ENCODE measurements at regions not wholly inside any gene's neighbourhood (a gene's known extent, or its start where the extent isn't known, plus 50 kb on each side); places are given as distances from the start of the nearest gene placed in this dataset.

DNA sequence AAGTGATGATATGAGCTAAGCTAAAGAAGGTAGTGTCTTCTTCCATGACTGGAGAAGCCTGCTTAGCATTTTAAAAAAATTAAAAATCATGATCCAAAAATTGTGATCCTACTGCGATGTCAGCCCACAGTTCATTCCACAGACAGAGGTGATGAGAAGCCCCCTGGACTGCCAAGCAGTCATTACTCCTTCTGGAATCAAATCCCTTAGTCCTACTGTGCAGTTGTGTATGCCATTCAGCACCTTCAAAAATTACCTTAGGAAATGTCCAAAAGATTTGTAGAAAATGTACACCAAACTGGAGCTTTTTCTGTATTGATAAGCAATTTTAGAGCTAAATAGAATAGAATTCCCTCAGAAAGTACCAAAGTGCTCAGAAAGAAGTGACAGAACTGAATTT, 283.5 kb upstream of the NFE2L3 start:
- DNase-seq (ENCODE audit: low spot score in 2 of 2, unreplicated experiment in 2 of 2), result no peak
- no peak overlapping the region for H3K4me3 Mint-ChIP-seq
- no peaks in the 10 kb centered on the region for H3K4me1 Mint-ChIP-seq
- H3K27ac Mint-ChIP-seq, result no peak overlapping the region
- TF ChIP-seq, protein P1, sequence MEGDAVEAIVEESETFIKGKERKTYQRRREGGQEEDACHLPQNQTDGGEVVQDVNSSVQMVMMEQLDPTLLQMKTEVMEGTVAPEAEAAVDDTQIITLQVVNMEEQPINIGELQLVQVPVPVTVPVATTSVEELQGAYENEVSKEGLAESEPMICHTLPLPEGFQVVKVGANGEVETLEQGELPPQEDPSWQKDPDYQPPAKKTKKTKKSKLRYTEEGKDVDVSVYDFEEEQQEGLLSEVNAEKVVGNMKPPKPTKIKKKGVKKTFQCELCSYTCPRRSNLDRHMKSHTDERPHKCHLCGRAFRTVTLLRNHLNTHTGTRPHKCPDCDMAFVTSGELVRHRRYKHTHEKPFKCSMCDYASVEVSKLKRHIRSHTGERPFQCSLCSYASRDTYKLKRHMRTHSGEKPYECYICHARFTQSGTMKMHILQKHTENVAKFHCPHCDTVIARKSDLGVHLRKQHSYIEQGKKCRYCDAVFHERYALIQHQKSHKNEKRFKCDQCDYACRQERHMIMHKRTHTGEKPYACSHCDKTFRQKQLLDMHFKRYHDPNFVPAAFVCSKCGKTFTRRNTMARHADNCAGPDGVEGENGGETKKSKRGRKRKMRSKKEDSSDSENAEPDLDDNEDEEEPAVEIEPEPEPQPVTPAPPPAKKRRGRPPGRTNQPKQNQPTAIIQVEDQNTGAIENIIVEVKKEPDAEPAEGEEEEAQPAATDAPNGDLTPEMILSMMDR (IDR thresholded peaks at IDR 0.05; ENCODE audit: unreplicated experiment), result no peak
- H3K27me3 Mint-ChIP-seq (ENCODE audit: low read depth), result peaks cover 90% of the 10 kb centered on the region
- no peaks in the 10 kb centered on the region for H3K9me3 Mint-ChIP-seq
- H3K36me3 Mint-ChIP-seq, result no peaks in the 10 kb centered on the region

DNA sequence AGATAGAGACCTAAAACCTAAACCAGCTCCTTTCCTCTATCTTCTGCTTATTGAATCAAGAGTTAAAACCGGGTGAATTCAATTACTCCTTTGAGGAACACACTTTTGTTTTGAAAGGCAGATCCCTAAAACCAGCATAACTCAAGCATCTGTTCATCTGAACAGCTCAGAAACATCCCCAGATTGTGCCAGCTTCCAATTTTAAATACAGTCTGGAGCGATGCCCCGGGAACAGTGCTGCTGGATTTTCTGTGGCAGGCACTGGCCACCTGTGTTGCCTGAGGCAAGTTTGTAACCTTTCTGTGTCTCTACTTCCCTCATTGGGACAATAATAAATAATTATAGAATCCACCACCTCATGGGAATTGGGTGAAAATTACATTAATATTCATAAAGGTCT, 281.4 kb upstream of the NFE2L3 start:
- H3K9me3 Mint-ChIP-seq, result no peaks in the 10 kb centered on the region
- no peak overlapping the region for H3K4me3 Mint-ChIP-seq
- TF ChIP-seq, protein P1 (IDR thresholded peaks at IDR 0.05; ENCODE audit: unreplicated experiment), result no peak
- H3K27ac Mint-ChIP-seq, result no peak overlapping the region
- H3K4me1 Mint-ChIP-seq, result no peaks in the 10 kb centered on the region
- peaks cover 93% of the 10 kb centered on the region for H3K27me3 Mint-ChIP-seq (ENCODE audit: low read depth)
- DNase-seq (ENCODE audit: low spot score in 2 of 2, unreplicated experiment in 2 of 2), result no peak
- H3K36me3 Mint-ChIP-seq, result no peaks in the 10 kb centered on the region

DNA sequence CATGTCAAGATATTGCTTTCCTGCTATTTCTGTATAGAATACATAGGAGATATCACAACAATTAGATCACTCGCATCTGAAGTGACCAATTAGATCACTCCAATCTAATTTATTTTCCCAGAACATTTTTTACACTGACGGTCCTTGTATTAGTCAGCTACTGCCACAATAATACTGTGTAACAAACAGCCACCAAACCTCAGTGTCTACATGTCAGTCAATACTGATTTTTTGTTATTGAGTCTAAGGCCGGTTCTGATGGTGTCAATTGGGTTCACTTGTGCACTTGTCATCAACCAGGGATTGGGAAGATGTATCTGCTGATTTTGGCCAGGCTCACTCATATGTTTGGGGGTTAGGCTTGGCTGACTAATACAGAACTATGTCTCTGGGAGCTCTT, 275.9 kb upstream of the NFE2L3 start:
- Mint-ChIP-seq H3K27me3 (ENCODE audit: low read depth) (peaks cover 87% of the 10 kb centered on the region), H3K4me3 (no peak overlapping the region), H3K9me3 (no peaks in the 10 kb centered on the region), H3K36me3 (no peaks in the 10 kb centered on the region), H3K4me1 (peaks cover 5% of the 10 kb centered on the region), H3K27ac (no peak overlapping the region)
- TF ChIP-seq, protein P1 (IDR thresholded peaks at IDR 0.05; ENCODE audit: unreplicated experiment), result no peak
- DNase-seq (ENCODE audit: low spot score in 2 of 2, unreplicated experiment in 2 of 2), result no peak

DNA sequence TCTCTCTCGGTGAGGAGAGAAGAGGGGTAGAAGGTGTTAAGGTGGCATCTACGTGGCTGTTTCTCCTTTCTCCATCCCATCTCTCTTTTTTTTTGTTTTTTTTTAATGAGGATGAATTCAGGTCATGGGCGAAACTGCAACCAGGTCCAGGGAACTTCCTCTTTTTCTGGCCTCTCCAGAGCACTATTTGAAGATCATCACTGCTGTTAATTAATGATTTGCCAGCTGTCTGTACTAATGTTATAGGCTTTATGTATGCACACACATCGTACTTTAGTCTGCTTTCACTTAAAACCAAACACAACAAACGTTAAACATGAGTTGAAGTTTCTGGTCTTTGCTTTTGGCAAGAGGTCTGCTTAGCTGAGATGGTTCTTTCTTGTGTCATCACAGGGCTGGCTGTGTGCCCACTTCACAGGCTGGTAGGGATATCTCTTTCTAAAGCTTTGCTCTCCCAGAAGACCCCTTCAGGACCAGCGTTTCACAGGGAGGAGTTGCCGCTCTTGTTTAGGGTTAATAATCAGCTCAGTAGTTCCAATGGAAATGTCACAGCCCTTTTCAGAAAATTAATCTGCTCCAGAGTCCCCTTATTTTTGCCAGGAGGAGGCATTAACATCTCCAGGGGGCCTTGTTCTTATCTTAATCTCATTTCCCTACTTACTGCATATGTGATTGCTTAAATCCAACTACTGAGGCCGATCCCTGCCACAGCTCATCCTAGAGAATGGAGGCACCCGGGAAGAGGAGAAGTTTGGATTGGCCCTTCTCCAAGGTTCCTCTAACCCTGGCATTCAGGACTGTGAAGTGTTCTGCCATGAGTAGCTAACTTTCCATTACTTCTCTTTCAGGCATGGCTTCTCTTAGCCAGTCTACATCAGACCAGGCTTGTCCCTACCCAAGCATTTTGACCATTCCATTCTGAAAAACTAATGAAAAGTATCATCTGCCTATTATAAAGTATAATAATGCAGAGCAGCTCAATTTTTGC, 273.9 kb upstream of the NFE2L3 start:
- H3K27me3 Mint-ChIP-seq (ENCODE audit: low read depth), result peaks cover 79% of the 10 kb centered on the region
- H3K9me3 Mint-ChIP-seq, result no peaks in the 10 kb centered on the region
- TF ChIP-seq, protein P1 (IDR thresholded peaks at IDR 0.05; ENCODE audit: unreplicated experiment), result no peak
- no peak for DNase-seq (ENCODE audit: low spot score in 2 of 2, unreplicated experiment in 2 of 2)
- peaks cover 7% of the 10 kb centered on the region for H3K4me1 Mint-ChIP-seq
- H3K27ac Mint-ChIP-seq, result no peak overlapping the region
- no peaks in the 10 kb centered on the region for H3K36me3 Mint-ChIP-seq
- H3K4me3 Mint-ChIP-seq, result no peak overlapping the region

DNA sequence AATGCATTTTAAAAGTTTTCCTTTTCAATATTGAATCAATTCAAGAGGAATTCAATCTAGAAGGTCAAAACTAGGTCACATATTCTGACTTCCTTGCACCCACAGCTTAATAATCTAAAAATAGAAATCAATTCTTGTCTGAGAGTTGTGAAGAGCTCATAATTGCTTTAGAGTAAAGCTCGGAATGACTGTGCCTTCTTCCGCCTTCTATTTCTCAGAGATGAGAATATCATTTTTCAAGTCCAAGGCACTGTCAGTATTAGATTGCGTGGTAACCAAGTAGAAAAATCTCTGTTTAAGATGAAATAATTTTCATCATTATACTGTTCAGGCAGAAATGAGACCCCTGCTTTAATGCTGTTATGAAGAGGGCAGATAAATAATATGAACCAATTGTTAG, 272.2 kb upstream of the NFE2L3 start:
- Mint-ChIP-seq H3K36me3 (no peaks in the 10 kb centered on the region), H3K27me3 (ENCODE audit: low read depth) (peaks cover 74% of the 10 kb centered on the region), H3K4me3 (no peak overlapping the region), H3K27ac (no peak overlapping the region), H3K4me1 (peaks cover 7% of the 10 kb centered on the region), H3K9me3 (no peaks in the 10 kb centered on the region)
- DNase-seq (ENCODE audit: low spot score in 2 of 2, unreplicated experiment in 2 of 2), result no peak
- TF ChIP-seq, protein P1 (IDR thresholded peaks at IDR 0.05; ENCODE audit: unreplicated experiment), result no peak

Measured in mesothelial cell of epicardium (in vitro differentiated cells).